ENCODE measurements at regions not wholly inside any gene's neighbourhood (a gene's known extent, or its start where the extent isn't known, plus 50 kb on each side); places are given as distances from the start of the nearest gene placed in this dataset.

GRCh38 chr17:70310221-70310672 lies 140.9 kb downstream of the KCNJ2 start:
- TF ChIP-seq CTCF (IDR thresholded peaks at IDR 0.05) (no peak), POLR2A (IDR thresholded peaks at IDR 0.05) (no peak)

All from uterus (tissue), 2 donors.